Loucy (cell line): ENCODE measurements at regions not wholly inside any gene's neighbourhood (a gene's known extent, or its start where the extent isn't known, plus 50 kb on each side); places are given as distances from the start of the nearest gene placed in this dataset.
"Not testable (repeated sequence)": the region's sequence is repeated elsewhere in the genome, so short reads cannot be mapped to it uniquely, and the experiment has no call there.

Experiments
- CTCF ChIP-seq: fragments of 200-600 bp; sonication (generic); conservative IDR thresholded peaks from 2 replicates; pipeline ENCODE4 v1.5.1; 2014; ENCODE audit warnings: mild to moderate bottlenecking, antibody characterized with exemption, low read length
- EZH2phosphoT487 ChIP-seq: fragments of 200-600 bp; IDR thresholded peaks from 2 replicates; pipeline ENCODE4 v1.6.1; 2018; ENCODE audit warnings: antibody characterized with exemption, mild to moderate bottlenecking, moderate library complexity, borderline replicate concordance

GRCh38 chr15:26056766-26057165 lies 193.6 kb upstream of the ATP10A start:
- TF ChIP-seq CTCF, EZH2phosphoT487: not testable (repeated sequence)
